GM12891 (cell line): ENCODE measurements at regions not wholly inside any gene's neighbourhood (a gene's known extent, or its start where the extent isn't known, plus 50 kb on each side); places are given as distances from the start of the nearest gene placed in this dataset.
"Not testable (repeated sequence)": the region's sequence is repeated elsewhere in the genome, so short reads cannot be mapped to it uniquely, and the experiment has no call there.

Experiments
- POLR2A ChIP-seq: IDR thresholded peaks from 2 replicates; pipeline ENCODE4 v1.6.1; 2011; ENCODE audit warnings: low read depth, low read length, control low read depth
- TAF1 ChIP-seq: IDR thresholded peaks from 2 replicates; pipeline ENCODE4 v1.6.1; 2011; ENCODE audit warnings: low read depth, low read length, control low read depth

GRCh38 chr1:116298213-116298579 lies 74.8 kb upstream of the ATP1A1 start:
- TF ChIP-seq POLR2A, TAF1: not testable (repeated sequence)
